ENCODE measurements at regions not wholly inside any gene's neighbourhood (a gene's known extent, or its start where the extent isn't known, plus 50 kb on each side); places are given as distances from the start of the nearest gene placed in this dataset.

GRCh38 chr12:33654313-33654712, 214.7 kb upstream of the SYT10 start:
- no peak for TF ChIP-seq POLR2AphosphoS5 (IDR thresholded peaks at IDR 0.05; ENCODE audit: low read depth)
- TF ChIP-seq, protein P1, sequence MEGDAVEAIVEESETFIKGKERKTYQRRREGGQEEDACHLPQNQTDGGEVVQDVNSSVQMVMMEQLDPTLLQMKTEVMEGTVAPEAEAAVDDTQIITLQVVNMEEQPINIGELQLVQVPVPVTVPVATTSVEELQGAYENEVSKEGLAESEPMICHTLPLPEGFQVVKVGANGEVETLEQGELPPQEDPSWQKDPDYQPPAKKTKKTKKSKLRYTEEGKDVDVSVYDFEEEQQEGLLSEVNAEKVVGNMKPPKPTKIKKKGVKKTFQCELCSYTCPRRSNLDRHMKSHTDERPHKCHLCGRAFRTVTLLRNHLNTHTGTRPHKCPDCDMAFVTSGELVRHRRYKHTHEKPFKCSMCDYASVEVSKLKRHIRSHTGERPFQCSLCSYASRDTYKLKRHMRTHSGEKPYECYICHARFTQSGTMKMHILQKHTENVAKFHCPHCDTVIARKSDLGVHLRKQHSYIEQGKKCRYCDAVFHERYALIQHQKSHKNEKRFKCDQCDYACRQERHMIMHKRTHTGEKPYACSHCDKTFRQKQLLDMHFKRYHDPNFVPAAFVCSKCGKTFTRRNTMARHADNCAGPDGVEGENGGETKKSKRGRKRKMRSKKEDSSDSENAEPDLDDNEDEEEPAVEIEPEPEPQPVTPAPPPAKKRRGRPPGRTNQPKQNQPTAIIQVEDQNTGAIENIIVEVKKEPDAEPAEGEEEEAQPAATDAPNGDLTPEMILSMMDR (IDR thresholded peaks at IDR 0.05; ENCODE audit: insufficient read depth, low read length): no peak
- TF ChIP-seq, protein P2, sequence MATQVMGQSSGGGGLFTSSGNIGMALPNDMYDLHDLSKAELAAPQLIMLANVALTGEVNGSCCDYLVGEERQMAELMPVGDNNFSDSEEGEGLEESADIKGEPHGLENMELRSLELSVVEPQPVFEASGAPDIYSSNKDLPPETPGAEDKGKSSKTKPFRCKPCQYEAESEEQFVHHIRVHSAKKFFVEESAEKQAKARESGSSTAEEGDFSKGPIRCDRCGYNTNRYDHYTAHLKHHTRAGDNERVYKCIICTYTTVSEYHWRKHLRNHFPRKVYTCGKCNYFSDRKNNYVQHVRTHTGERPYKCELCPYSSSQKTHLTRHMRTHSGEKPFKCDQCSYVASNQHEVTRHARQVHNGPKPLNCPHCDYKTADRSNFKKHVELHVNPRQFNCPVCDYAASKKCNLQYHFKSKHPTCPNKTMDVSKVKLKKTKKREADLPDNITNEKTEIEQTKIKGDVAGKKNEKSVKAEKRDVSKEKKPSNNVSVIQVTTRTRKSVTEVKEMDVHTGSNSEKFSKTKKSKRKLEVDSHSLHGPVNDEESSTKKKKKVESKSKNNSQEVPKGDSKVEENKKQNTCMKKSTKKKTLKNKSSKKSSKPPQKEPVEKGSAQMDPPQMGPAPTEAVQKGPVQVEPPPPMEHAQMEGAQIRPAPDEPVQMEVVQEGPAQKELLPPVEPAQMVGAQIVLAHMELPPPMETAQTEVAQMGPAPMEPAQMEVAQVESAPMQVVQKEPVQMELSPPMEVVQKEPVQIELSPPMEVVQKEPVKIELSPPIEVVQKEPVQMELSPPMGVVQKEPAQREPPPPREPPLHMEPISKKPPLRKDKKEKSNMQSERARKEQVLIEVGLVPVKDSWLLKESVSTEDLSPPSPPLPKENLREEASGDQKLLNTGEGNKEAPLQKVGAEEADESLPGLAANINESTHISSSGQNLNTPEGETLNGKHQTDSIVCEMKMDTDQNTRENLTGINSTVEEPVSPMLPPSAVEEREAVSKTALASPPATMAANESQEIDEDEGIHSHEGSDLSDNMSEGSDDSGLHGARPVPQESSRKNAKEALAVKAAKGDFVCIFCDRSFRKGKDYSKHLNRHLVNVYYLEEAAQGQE (IDR thresholded peaks at IDR 0.05; ENCODE audit: insufficient replicate concordance, low read depth): no peak
- no peak for TF ChIP-seq GABPA (IDR thresholded peaks at IDR 0.05; ENCODE audit: low read depth)
